H1 (cell line): ENCODE measurements at regions not wholly inside any gene's neighbourhood (a gene's known extent, or its start where the extent isn't known, plus 50 kb on each side); places are given as distances from the start of the nearest gene placed in this dataset.

Experiments used
- ATF2 ChIP-seq: IDR thresholded peaks from 2 replicates; pipeline ENCODE4 v1.6.1; 2012; ENCODE audit warnings: low read length, inconsistent platforms
- CREB1 ChIP-seq: IDR thresholded peaks from 2 replicates; pipeline ENCODE4 v1.6.1; 2012; ENCODE audit warnings: inconsistent platforms
- CTCF ChIP-seq, 3 experiments: IDR thresholded peaks; 1 replicate in 2 of 3; 2 replicates in 1 of 3; pipeline versions ENCODE4 v1.5.1 to v1.6.1; 2011; ENCODE audit warnings: low read length in 3 of 3, mild to moderate bottlenecking in 3 of 3, inconsistent platforms in 2 of 3, low read depth in 1 of 3, moderate library complexity in 1 of 3; ENCODE audit not compliant: insufficient read depth in 1 of 3; ENCODE audit errors: control extremely low read depth in 1 of 3
- EP300 ChIP-seq, 2 experiments: IDR thresholded peaks; 1 replicate in 1 of 2; 2 replicates in 1 of 2; pipeline ENCODE4 v1.6.1; 2011 to 2012; ENCODE audit warnings: low read depth in 2 of 2, low read length in 2 of 2, mild to moderate bottlenecking in 2 of 2, borderline replicate concordance in 1 of 2, inconsistent platforms in 1 of 2, moderate library complexity in 1 of 2
- EZH2 ChIP-seq: fragments of 200-600 bp; sonication (generic); IDR thresholded peaks from 2 replicates; pipeline ENCODE4 v1.7.1; 2012; ENCODE audit warnings: low read depth, mild to moderate bottlenecking, moderate library complexity, low read length, inconsistent platforms; ENCODE audit not compliant: severe bottlenecking
- FOSL1 ChIP-seq: IDR thresholded peaks from 2 replicates; pipeline ENCODE4 v1.6.1; 2011; ENCODE audit warnings: mild to moderate bottlenecking, low read depth, low read length, moderate library complexity; ENCODE audit not compliant: insufficient read depth
- POLR2A ChIP-seq, 2 experiments: IDR thresholded peaks; 1 replicate in 1 of 2; 2 replicates in 1 of 2; pipeline ENCODE4 v1.6.1; 2011; ENCODE audit warnings: low read depth in 2 of 2, low read length in 2 of 2, mild to moderate bottlenecking in 2 of 2; ENCODE audit errors: control extremely low read depth in 1 of 2
- RFX5 ChIP-seq: IDR thresholded peaks from 2 replicates; pipeline ENCODE4 v1.6.1; 2011; ENCODE audit warnings: low read depth, low read length, improper control_type of control experiment, borderline replicate concordance
- SP2 ChIP-seq: IDR thresholded peaks from 2 replicates; pipeline ENCODE4 v1.6.1; 2012; ENCODE audit warnings: mild to moderate bottlenecking, low read length, inconsistent platforms
- SP4 ChIP-seq: IDR thresholded peaks from 2 replicates; pipeline ENCODE4 v1.6.1; 2012; ENCODE audit warnings: low read length, inconsistent platforms

GRCh38 chr1:14034506-14034905, 334.5 kb downstream of the PRDM2 start:
- TF ChIP-seq CREB1 (no peak), CTCF (IDR thresholded peaks at IDR 0.05; ENCODE audit: control extremely low read depth in 1 of 3, insufficient read depth in 1 of 3, low read depth in 1 of 3, low read length in 3 of 3) (no peak), EZH2 (no peak), SP4 (no peak), RFX5 (no peak), FOSL1 (no peak), ATF2 (no peak), SP2 (no peak), EP300 (IDR thresholded peaks at IDR 0.05; ENCODE audit: borderline replicate concordance in 1 of 2, low read depth in 2 of 2, low read length in 2 of 2) (no peak), POLR2A (IDR thresholded peaks at IDR 0.05; ENCODE audit: control extremely low read depth in 1 of 2, low read depth in 2 of 2, low read length in 2 of 2) (no peak)
